SH-SY5Y (cell line): ENCODE measurements at regions not wholly inside any gene's neighbourhood (a gene's known extent, or its start where the extent isn't known, plus 50 kb on each side); places are given as distances from the start of the nearest gene placed in this dataset.

Experiments used
- GATA2 ChIP-seq: IDR thresholded peaks from 2 replicates; pipeline ENCODE4 v1.6.1; 2011; ENCODE audit warnings: mild to moderate bottlenecking, low read depth, low read length
- GATA3 ChIP-seq: IDR thresholded peaks from 2 replicates; pipeline ENCODE4 v1.6.1; 2011; ENCODE audit warnings: low read depth, mild to moderate bottlenecking, low read length, moderate library complexity

DNA sequence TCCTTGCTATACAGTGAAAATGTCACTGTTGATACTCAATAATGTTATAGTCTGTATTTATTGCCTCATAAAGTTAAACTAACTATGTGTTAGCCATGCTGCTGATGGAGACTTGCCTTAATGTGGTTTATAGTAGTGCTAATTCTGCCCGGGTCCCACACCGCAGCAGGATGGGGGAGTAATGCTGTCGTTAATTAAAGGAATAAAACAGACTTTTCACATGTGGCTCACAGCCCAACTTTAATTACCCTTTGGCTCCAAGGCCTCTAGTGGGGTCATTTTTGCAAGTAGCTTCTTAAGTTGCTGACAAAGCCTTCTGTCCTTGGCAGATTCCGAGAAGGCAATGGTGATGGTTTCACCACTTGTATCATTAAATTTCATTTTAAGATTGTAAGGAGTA, 634.3 kb downstream of the TBC1D32 start:
- TF ChIP-seq GATA2, result no peak
- no peak for TF ChIP-seq GATA3
